Spleen (tissue), 11 donors: ENCODE measurements at regions not wholly inside any gene's neighbourhood (a gene's known extent, or its start where the extent isn't known, plus 50 kb on each side); places are given as distances from the start of the nearest gene placed in this dataset.

Experiments
- DNase-seq: peaks from one replicate; pipeline ENCODE4 v3.0.0-alpha.2; 2020
- H3K27ac ChIP-seq, 8 donors: fragments of 200-600 bp; sonication (generic) in 7 of 8; 1 replicate in 4 of 8; 2 replicates in 4 of 8; pipeline versions ENCODE4 v1.5.0 to v1.8.0; 2016 to 2021; ENCODE audit warnings: inconsistent platforms in 4 of 8, mild to moderate bottlenecking in 4 of 8, moderate library complexity in 1 of 8
- H3K27me3 ChIP-seq, 7 donors: fragments of 200-600 bp; sonication (generic) in 6 of 7; replicated peaks in 1 of 7; 1 replicate in 4 of 7; 2 replicates in 3 of 7; pipeline versions ENCODE4 v1.5.0 to v1.8.0; 2016 to 2021; ENCODE audit warnings: inconsistent platforms in 3 of 7, mild to moderate bottlenecking in 1 of 7
- H3K36me3 ChIP-seq, 6 donors: fragments of 200-600 bp; sonication (generic) in 5 of 6; 1 replicate in 4 of 6; 2 replicates in 2 of 6; pipeline versions ENCODE4 v1.5.0 to v1.8.0; 2016 to 2021; ENCODE audit warnings: inconsistent platforms in 2 of 6
- H3K4me1 ChIP-seq, 6 donors: fragments of 200-600 bp; sonication (generic) in 5 of 6; 1 replicate in 3 of 6; 2 replicates in 3 of 6; pipeline versions ENCODE4 v1.5.0 to v1.8.0; 2016 to 2021; ENCODE audit warnings: inconsistent platforms in 3 of 6
- H3K4me3 ChIP-seq, 8 donors: fragments of 200-600 bp; sonication (generic) in 7 of 8; 1 replicate in 4 of 8; 2 replicates in 4 of 8; pipeline versions ENCODE4 v1.5.0 to v1.8.0; 2016 to 2021; ENCODE audit warnings: inconsistent platforms in 4 of 8, mild to moderate bottlenecking in 4 of 8, moderate library complexity in 2 of 8
- H3K9me3 ChIP-seq, 8 donors: fragments of 200-600 bp; sonication (generic) in 7 of 8; 1 replicate in 4 of 8; 2 replicates in 4 of 8; pipeline versions ENCODE4 v1.5.0 to v1.8.0; 2016 to 2021; ENCODE audit warnings: inconsistent platforms in 4 of 8
- CTCF ChIP-seq, 11 experiments: fragments of 200-600 bp in 7 of 11; fragments of 450-650 bp in 4 of 11; sonication (generic) in 4 of 11; IDR thresholded peaks in 8 of 11; conservative IDR thresholded peaks in 3 of 11; 1 replicate in 7 of 11; 2 replicates in 4 of 11; pipeline versions ENCODE4 v1.4.0 to v1.8.0; 2016 to 2021; ENCODE audit warnings: antibody characterized with exemption in 11 of 11, inconsistent platforms in 4 of 11, mild to moderate bottlenecking in 1 of 11
- POLR2A ChIP-seq, 3 donors: fragments of 450-650 bp; IDR thresholded peaks; one replicate each; pipeline ENCODE4 v1.5.1; 2017; ENCODE audit warnings: antibody characterized with exemption in 3 of 3, mild to moderate bottlenecking in 1 of 3
- POLR2AphosphoS5 ChIP-seq, 3 donors: sonication (generic); formaldehyde crosslinking; IDR thresholded peaks; one replicate each; pipeline ENCODE4 v1.5.1; 2017; ENCODE audit warnings: antibody characterized with exemption in 3 of 3
- WGBS, 5 donors: extraction: QIAGEN DNeasy Blood & Tissue Kit in 3 of 5; methylation state at CpG; one replicate each; pipeline versions ENCODE4 v1.1.5 to v1.1.7; 2013 to 2018; 5-methylcytosine and 5-hydroxymethylcytosine counted together
- intact Hi-C: fragments of 100-400 bp; cut with DNase I; formaldehyde crosslinking; loops from one replicate; pipeline ENCODE4 v1.15.0; 2023; ENCODE audit warnings: low total_unique reads
- donor health status: healthy with polysubstance abuse.
- donor health status: DM: no; HTN: no; CAD: no; lungs with moderate emphysema.
- donor health status: DM: no; HTN: no; CAD: no.
- donor health status: Bipolar disorder and iron deficiency.
- donor health status: healthy.
- donor health status: DM: no; HTN: no; CAD: no.
- donor health status: DM: yes; HTN: yes; CAD: no.

- WGBS, 5 donors: 83 to 92% (median 91%) methylated on average over 15 of the region's 15 CpGs
- no peak for DNase-seq
- Histone ChIP-seq H3K36me3 (no peaks in the 10 kb centered on the region), H3K9me3 (no peaks in the 10 kb centered on the region), H3K4me3 (no peak overlapping the region), H3K27me3 (no peaks in the 10 kb centered on the region), H3K27ac (no peak overlapping the region), H3K4me1 (no peaks in the 10 kb centered on the region)
- TF ChIP-seq POLR2A (IDR thresholded peaks at IDR 0.05) (no peak), CTCF (IDR thresholded peaks at IDR 0.05 in 8 of 11, conservative IDR thresholded peaks at IDR 0.05 in 3 of 11) (no peak), POLR2AphosphoS5 (IDR thresholded peaks at IDR 0.05) (no peak)
- intact Hi-C loops: no loop called here
Measured at GRCh38 chr18:62655520-62656219, 59.7 kb upstream of the PHLPP1 start.

GRCh38 chr18:62658028-62658427, 57.3 kb upstream of the PHLPP1 start:
- Histone ChIP-seq H3K27ac (no peak overlapping the region), H3K36me3 (no peaks in the 10 kb centered on the region), H3K9me3 (no peaks in the 10 kb centered on the region), H3K4me1 (no peaks in the 10 kb centered on the region), H3K4me3 (no peak overlapping the region), H3K27me3 (no peaks in the 10 kb centered on the region)
- intact Hi-C loops: no loop called here
- DNase-seq: no peak
- TF ChIP-seq POLR2A (IDR thresholded peaks at IDR 0.05): no peak
- TF ChIP-seq POLR2AphosphoS5 (IDR thresholded peaks at IDR 0.05): no peak
- TF ChIP-seq CTCF (IDR thresholded peaks at IDR 0.05 in 8 of 11, conservative IDR thresholded peaks at IDR 0.05 in 3 of 11): no peak
- 50 to 97% (median 94%) methylated on average over 1 of the region's 1 CpG for WGBS, 5 donors

- Histone ChIP-seq H3K9me3 (no peaks in the 10 kb centered on the region), H3K4me3 (no peak overlapping the region), H3K27ac (no peak overlapping the region), H3K27me3 (no peaks in the 10 kb centered on the region), H3K4me1 (no peaks in the 10 kb centered on the region), H3K36me3 (no peaks in the 10 kb centered on the region)
- TF ChIP-seq CTCF (IDR thresholded peaks at IDR 0.05 in 8 of 11, conservative IDR thresholded peaks at IDR 0.05 in 3 of 11): no peak
- TF ChIP-seq POLR2AphosphoS5 (IDR thresholded peaks at IDR 0.05): no peak
- TF ChIP-seq POLR2A (IDR thresholded peaks at IDR 0.05): no peak
- WGBS, 5 donors: 86 to 98% (median 87%) methylated on average over 2 of the region's 2 CpGs
- no peak for DNase-seq
- intact Hi-C loops: no loop called here
Measured at GRCh38 chr18:62659698-62660097, 55.6 kb upstream of the PHLPP1 start.

DNA sequence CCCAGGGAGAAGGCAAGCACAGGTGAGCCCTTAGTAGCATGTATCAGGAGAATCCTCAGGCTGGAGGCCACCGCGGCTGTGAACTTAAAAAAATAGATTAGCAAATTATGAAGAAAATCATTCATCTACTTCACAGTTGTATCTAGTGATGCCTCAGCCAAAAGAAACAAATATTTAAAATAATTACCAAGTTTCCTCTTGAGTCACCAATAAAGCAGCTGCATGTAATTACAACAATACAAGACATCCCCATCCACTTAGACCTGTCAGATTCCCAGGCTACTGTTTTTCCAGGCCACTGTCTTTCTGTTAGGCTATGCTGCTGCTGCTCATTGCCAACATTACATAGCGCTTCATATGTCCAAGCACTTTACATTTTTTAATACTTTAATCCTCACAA, 54.6 kb upstream of the PHLPP1 start:
- no peaks in the 10 kb centered on the region for H3K9me3 ChIP-seq
- no peaks in the 10 kb centered on the region for H3K27me3 ChIP-seq
- H3K36me3 ChIP-seq: no peaks in the 10 kb centered on the region
- 73 to 93% (median 86%) methylated on average over 3 of the region's 3 CpGs for WGBS, 5 donors
- no peaks in the 10 kb centered on the region for H3K4me1 ChIP-seq
- intact Hi-C loops: no loop called here
- TF ChIP-seq CTCF (IDR thresholded peaks at IDR 0.05 in 8 of 11, conservative IDR thresholded peaks at IDR 0.05 in 3 of 11) (no peak), POLR2A (IDR thresholded peaks at IDR 0.05) (no peak), POLR2AphosphoS5 (IDR thresholded peaks at IDR 0.05) (no peak)
- H3K4me3 ChIP-seq: no peak overlapping the region
- DNase-seq: no peak
- no peak overlapping the region for H3K27ac ChIP-seq
